Natural killer cell (primary cell): ENCODE measurements at regions not wholly inside any gene's neighbourhood (a gene's known extent, or its start where the extent isn't known, plus 50 kb on each side); places are given as distances from the start of the nearest gene placed in this dataset.

ENCODE experiments used
- ATAC-seq, 3 donors: fragments of 150-1000 bp in 2 of 3; fragments of 200-7000 bp in 1 of 3; cut with Tn5 transposase; 1 replicate in 1 of 3; 2 replicates in 2 of 3; pipeline ENCODE4 v1.10.0; 2021; ENCODE audit warnings: mild to moderate bottlenecking in 2 of 3, moderate library complexity in 2 of 3
- DNase-seq, 2 donors: peaks; one replicate each; pipeline versions ENCODE4 v3.0.0 to v3.0.0-alpha.2; 2013 to 2021; ENCODE audit warnings: mixed read lengths in 1 of 2
- H3K27ac ChIP-seq: one replicate; pipeline ENCODE4 v1.5.1; 2013; ENCODE audit warnings: mild to moderate bottlenecking, low read length
- H3K27me3 ChIP-seq: one replicate; pipeline ENCODE4 v1.6.1; 2013; ENCODE audit warnings: low read length; ENCODE audit not compliant: control insufficient read depth, insufficient read depth
- H3K36me3 ChIP-seq: one replicate; pipeline ENCODE4 v1.6.1; 2013; ENCODE audit warnings: low read length; ENCODE audit not compliant: control insufficient read depth, insufficient read depth
- H3K4me1 ChIP-seq: one replicate; pipeline ENCODE4 v1.6.1; 2013; ENCODE audit warnings: low read length; ENCODE audit not compliant: control insufficient read depth, insufficient read depth
- H3K4me3 ChIP-seq: one replicate; pipeline ENCODE4 v1.5.1; 2013; ENCODE audit warnings: low read length
- H3K9me3 ChIP-seq: one replicate; pipeline ENCODE4 v1.6.1; 2013; ENCODE audit warnings: low read length; ENCODE audit not compliant: control insufficient read depth, insufficient read depth
- H3K27ac Mint-ChIP-seq, 2 donors: one replicate each; pipeline ENCODE4 v1.8.0; 2022; ENCODE audit warnings: mild to moderate bottlenecking in 2 of 2, mixed read lengths in 2 of 2, moderate library complexity in 1 of 2
- H3K27me3 Mint-ChIP-seq, 2 donors: one replicate each; pipeline ENCODE4 v1.8.0; 2022; ENCODE audit warnings: low read depth in 2 of 2, mixed read lengths in 2 of 2
- H3K36me3 Mint-ChIP-seq: one replicate; pipeline ENCODE4 v1.8.0; 2022; ENCODE audit warnings: mixed read lengths
- H3K4me1 Mint-ChIP-seq, 2 donors: one replicate each; pipeline ENCODE4 v1.8.0; 2022; ENCODE audit warnings: mixed read lengths in 2 of 2
- H3K4me3 Mint-ChIP-seq: one replicate; pipeline ENCODE4 v1.8.0; 2022; ENCODE audit warnings: mild to moderate bottlenecking, moderate library complexity, mixed read lengths
- H3K9me3 Mint-ChIP-seq, 2 donors: one replicate each; pipeline ENCODE4 v1.8.0; 2022; ENCODE audit warnings: mixed read lengths in 2 of 2
- CTCF ChIP-seq: fragments of 200-600 bp; IDR thresholded peaks from one replicate; pipeline ENCODE4 v1.8.0; 2022; ENCODE audit warnings: antibody characterized with exemption
- whole genome bisulfite sequencing: methylation state at CpG from one replicate; pipeline ENCODE4 v1.1.7; 2013; ENCODE audit warnings: missing lambda C conversion rate; ENCODE audit not compliant: insufficient coverage; 5-methylcytosine and 5-hydroxymethylcytosine counted together
- intact Hi-C: fragments of 100-400 bp; cut with micrococcal nuclease; formaldehyde crosslinking; loops from one replicate; pipeline ENCODE4 v1.14.2; 2022

- peaks cover 17 to 20% of the 10 kb centered on the region in 2 donors for H3K9me3 Mint-ChIP-seq
- no peaks in the 10 kb centered on the region for H3K36me3 Mint-ChIP-seq
- H3K4me1 Mint-ChIP-seq = no peaks in the 10 kb centered on the region
- no peak overlapping the region for H3K4me3 Mint-ChIP-seq
- Histone ChIP-seq H3K9me3 (no peaks in the 10 kb centered on the region), H3K4me1 (no peaks in the 10 kb centered on the region), H3K4me3 (no peak overlapping the region), H3K36me3 (no peaks in the 10 kb centered on the region), H3K27me3 (no peaks in the 10 kb centered on the region), H3K27ac (no peak overlapping the region)
- 61% methylated on average over 2 of the region's 2 CpGs for WGBS
- ATAC-seq = no peak
- no peaks in the 10 kb centered on the region for H3K27me3 Mint-ChIP-seq
- DNase-seq = no peak
- no peak overlapping the region for H3K27ac Mint-ChIP-seq
- intact Hi-C loops = no loop called here
- no peak for TF ChIP-seq CTCF
These were observed 336.6 kb upstream of the LYPLAL1 start for GRCh38 chr1:218837051-218837450.

GRCh38 chr1:218845589-218845988, 328.1 kb upstream of the LYPLAL1 start:
- Histone ChIP-seq H3K27me3 (no peaks in the 10 kb centered on the region), H3K27ac (no peak overlapping the region), H3K4me3 (no peak overlapping the region), H3K9me3 (no peaks in the 10 kb centered on the region), H3K4me1 (no peaks in the 10 kb centered on the region), H3K36me3 (no peaks in the 10 kb centered on the region)
- H3K27ac Mint-ChIP-seq = no peak overlapping the region
- TF ChIP-seq CTCF = no peak
- peaks cover 19 to 22% of the 10 kb centered on the region in 2 donors for H3K9me3 Mint-ChIP-seq
- ATAC-seq = no peak
- intact Hi-C loops = no loop called here
- no peaks in the 10 kb centered on the region for H3K27me3 Mint-ChIP-seq
- 71% methylated on average over 1 of the region's 1 CpG for WGBS
- H3K4me3 Mint-ChIP-seq = no peak overlapping the region
- no peak for DNase-seq
- no peaks in the 10 kb centered on the region for H3K4me1 Mint-ChIP-seq
- no peaks in the 10 kb centered on the region for H3K36me3 Mint-ChIP-seq

- Mint-ChIP-seq H3K27me3 (no peaks in the 10 kb centered on the region), H3K27ac (no peak overlapping the region), H3K9me3 (peaks cover 16 to 19% of the 10 kb centered on the region in 2 donors), H3K36me3 (no peaks in the 10 kb centered on the region), H3K4me1 (no peaks in the 10 kb centered on the region), H3K4me3 (no peak overlapping the region)
- TF ChIP-seq CTCF = no peak
- no peaks in the 10 kb centered on the region for H3K27me3 ChIP-seq
- H3K36me3 ChIP-seq = no peaks in the 10 kb centered on the region
- no peak overlapping the region for H3K27ac ChIP-seq
- no peak for ATAC-seq
- H3K9me3 ChIP-seq = no peaks in the 10 kb centered on the region
- intact Hi-C loops = no loop called here
- no peaks in the 10 kb centered on the region for H3K4me1 ChIP-seq
- 83% methylated on average over 2 of the region's 4 CpGs for WGBS
- no peak for DNase-seq
- no peak overlapping the region for H3K4me3 ChIP-seq
These were observed 327.5 kb upstream of the LYPLAL1 start for GRCh38 chr1:218846181-218846580.

GRCh38 chr1:218847089-218847768, 326.4 kb upstream of the LYPLAL1 start:
- no peaks in the 10 kb centered on the region for H3K4me1 Mint-ChIP-seq
- Histone ChIP-seq H3K27ac (no peak overlapping the region), H3K4me3 (no peak overlapping the region), H3K36me3 (no peaks in the 10 kb centered on the region), H3K27me3 (no peaks in the 10 kb centered on the region), H3K4me1 (no peaks in the 10 kb centered on the region), H3K9me3 (no peaks in the 10 kb centered on the region)
- no peak for ATAC-seq
- WGBS = 89% methylated on average over 2 of the region's 3 CpGs
- no peak overlapping the region for H3K27ac Mint-ChIP-seq
- peaks cover 16 to 21% of the 10 kb centered on the region in 2 donors for H3K9me3 Mint-ChIP-seq
- intact Hi-C loops = no loop called here
- no peaks in the 10 kb centered on the region for H3K27me3 Mint-ChIP-seq
- no peak for TF ChIP-seq CTCF
- no peak for DNase-seq
- no peak overlapping the region for H3K4me3 Mint-ChIP-seq
- no peaks in the 10 kb centered on the region for H3K36me3 Mint-ChIP-seq
